Body of pancreas (tissue), 4 donors: ENCODE measurements at regions not wholly inside any gene's neighbourhood (a gene's known extent, or its start where the extent isn't known, plus 50 kb on each side); places are given as distances from the start of the nearest gene placed in this dataset.

Source experiments
- CTCF ChIP-seq, 7 experiments: fragments of 450-650 bp in 4 of 7; fragments of 200-600 bp in 3 of 7; sonication (generic) in 3 of 7; IDR thresholded peaks; one replicate each; pipeline ENCODE4 v1.5.1; 2016 to 2019; ENCODE audit warnings: antibody characterized with exemption in 7 of 7
- POLR2A ChIP-seq, 3 donors: fragments of 450-650 bp; IDR thresholded peaks; one replicate each; pipeline ENCODE4 v1.6.1; 2016; ENCODE audit warnings: antibody characterized with exemption in 3 of 3, mild to moderate bottlenecking in 2 of 3

GRCh38 chr1:234843946-234844345, 234.0 kb upstream of the IRF2BP2 start:
- TF ChIP-seq CTCF (IDR thresholded peaks at IDR 0.05) (no peak), POLR2A (IDR thresholded peaks at IDR 0.05) (no peak)
